ENCODE measurements at regions not wholly inside any gene's neighbourhood (a gene's known extent, or its start where the extent isn't known, plus 50 kb on each side); places are given as distances from the start of the nearest gene placed in this dataset.
"Not testable (repeated sequence)": the region's sequence is repeated elsewhere in the genome, so short reads cannot be mapped to it uniquely, and the experiment has no call there.

GRCh38 chr13:79973533-79973963 lies 367.4 kb downstream of the SPRY2 start:
- DNase-seq = no peak

DNA sequence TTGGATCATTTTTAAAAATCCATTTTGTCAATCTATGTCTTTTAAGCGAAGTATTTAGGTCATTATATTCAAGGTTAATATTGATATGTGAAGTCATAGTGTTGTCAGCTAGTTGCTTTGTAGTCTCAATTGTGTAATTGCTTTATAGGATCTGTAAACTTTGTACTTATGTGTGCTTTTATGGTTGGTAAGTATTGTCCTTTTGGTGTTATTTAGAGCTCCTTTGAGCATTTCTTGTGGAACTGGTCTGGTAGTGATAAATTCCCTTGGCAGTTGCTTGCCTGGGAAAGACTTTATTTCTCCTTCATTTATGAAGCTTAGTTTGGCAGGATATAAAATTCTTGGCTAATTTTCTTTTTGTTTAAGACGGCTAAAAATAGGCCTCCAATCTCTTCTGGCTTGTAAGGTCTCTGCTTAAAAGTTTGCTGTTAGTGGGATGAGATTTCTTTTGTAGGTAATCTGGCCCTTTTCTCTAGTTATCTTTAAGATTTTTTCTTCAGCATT lies 368.8 kb downstream of the SPRY2 start:
- no peak for DNase-seq

- no peak for DNase-seq
Measured at GRCh38 chr13:79966493-79966895, 374.4 kb downstream of the SPRY2 start.

DNA sequence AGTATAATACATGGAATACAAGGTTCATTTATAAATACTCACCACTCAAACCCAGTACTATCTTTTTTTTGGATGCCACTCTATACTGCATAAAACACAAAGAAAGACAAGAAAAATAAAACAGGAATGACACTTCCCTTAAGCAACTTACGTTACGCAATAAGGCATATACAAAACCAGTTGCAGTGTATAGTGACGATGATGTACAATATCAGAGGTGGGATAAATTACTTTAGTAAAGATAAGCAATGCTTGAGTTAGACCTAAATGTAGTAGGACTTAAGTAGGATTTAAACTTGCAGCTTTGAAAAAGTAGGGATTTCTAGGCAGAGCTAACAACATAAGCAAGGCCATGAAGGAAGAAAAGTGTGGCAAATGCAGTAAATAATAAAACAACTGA lies 374.9 kb downstream of the SPRY2 start:
- DNase-seq = no peak

- DNase-seq = no peak
Measured at GRCh38 chr13:79946556-79946955, 394.4 kb downstream of the SPRY2 start.

DNA sequence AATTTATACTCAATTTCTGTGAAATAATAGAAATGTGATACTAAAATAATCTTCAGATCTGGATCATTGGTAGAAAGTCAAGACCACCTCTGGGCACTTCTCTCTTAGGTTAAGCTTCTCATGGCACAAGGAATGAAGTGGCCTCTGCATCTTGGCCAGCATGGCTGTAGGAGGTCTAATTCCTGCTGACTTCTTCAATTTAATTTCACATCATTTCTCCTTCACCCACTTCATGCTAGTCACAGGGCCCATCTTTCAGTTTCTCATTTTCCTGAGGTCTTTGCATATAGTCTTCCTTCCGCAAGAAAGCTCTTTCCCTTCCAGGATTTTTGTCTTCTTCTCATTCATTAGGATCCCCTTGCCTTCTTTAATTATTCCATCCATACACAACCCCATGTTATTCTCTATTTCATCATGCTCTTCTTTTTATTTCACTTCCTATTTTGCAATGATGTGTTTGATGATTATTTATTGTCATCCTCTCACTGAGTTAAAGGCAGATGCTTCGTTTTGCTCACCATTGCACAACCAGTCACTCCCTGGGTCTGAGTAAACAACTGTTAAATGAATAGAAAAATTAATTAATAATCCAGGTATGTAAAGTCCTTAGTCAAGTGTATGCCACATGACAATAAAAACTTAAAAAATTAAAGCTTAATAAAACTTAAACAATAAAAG lies 397.4 kb downstream of the SPRY2 start:
- DNase-seq = no peak

- DNase-seq = no peak
Measured at GRCh38 chr13:79941752-79942151, 399.2 kb downstream of the SPRY2 start.

DNA sequence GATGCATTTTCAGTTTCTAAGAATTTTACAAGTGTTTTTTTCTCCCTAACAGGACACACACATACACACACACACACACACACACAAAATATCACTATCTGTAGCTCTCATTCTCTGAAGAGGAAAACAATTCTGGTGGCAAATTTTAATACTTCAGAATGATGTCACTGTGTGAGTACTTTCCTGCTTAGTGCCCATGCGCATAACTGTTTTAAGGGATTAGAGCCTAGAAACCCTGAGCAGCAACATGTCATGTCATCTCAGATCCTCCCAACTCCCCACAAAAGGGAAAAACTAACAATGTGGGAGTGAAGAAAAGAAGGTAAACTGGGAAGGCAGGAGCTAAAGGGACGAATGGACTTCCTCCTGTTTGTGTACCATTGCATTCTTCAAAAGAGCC lies 401.2 kb downstream of the SPRY2 start:
- DNase-seq = no peak

GRCh38 chr13:79937771-79938216 lies 403.1 kb downstream of the SPRY2 start:
- DNase-seq = no peak

DNA sequence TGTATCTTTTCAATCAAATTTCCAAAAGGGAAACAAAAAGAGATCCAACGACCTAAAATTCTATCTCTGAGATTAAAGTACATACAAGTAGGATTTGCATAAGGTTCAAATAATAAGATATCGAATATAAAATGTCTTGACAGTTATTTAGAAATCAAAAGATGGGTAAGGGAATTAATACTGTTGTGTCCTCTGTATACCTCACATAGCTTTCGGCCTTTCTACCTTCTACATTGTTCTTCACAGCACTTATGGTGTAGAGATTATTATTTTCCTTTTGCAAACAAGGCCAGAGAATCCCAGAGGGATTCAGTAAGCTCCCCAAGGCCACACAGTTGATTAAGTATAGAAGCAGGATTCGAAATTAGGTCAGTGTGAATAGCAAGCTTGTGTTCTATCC lies 403.6 kb downstream of the SPRY2 start:
- DNase-seq = no peak

DNA sequence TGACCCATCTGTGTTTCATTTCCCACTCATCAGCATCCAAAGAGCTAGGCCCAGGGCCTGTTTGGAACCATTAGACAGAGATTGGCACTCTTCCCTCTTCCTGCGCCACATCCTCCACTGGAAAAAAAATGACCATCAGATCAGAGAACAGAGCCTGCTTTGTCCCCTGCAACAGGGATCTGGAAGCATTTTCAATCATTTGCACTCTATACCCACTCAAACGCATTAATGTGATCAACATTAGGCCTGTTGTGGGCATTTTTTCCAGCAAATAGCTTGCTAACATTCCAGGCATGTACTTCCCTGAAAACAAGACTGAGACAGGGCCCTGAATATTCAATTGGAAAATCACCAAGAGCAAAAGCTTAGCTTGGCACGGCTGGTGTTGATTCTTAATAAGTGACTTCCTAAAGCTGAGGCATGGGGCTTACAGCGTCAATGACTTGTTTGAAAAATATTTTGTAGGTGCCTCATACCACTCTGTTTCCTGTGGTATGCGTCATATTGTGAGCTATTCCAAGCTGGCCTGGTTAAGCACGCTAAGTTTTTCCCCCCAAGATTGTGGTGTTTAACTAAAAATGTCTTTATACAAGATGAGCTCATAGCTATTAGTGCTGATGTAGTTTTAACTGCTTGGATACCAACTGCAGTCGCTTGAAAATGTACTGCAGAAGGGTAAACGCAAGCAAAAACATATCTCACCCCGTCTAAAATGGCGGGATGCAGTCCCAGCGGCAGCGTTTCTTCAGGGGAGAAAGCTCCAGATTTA lies 404.4 kb downstream of the SPRY2 start:
- no peak for DNase-seq

- no peak for DNase-seq
Measured at GRCh38 chr13:79935121-79935520, 405.8 kb downstream of the SPRY2 start.

- no peak for DNase-seq
Measured at GRCh38 chr13:79933389-79933788, 407.5 kb downstream of the SPRY2 start.

GRCh38 chr13:79932556-79932955 lies 408.4 kb downstream of the SPRY2 start:
- DNase-seq = no peak

DNA sequence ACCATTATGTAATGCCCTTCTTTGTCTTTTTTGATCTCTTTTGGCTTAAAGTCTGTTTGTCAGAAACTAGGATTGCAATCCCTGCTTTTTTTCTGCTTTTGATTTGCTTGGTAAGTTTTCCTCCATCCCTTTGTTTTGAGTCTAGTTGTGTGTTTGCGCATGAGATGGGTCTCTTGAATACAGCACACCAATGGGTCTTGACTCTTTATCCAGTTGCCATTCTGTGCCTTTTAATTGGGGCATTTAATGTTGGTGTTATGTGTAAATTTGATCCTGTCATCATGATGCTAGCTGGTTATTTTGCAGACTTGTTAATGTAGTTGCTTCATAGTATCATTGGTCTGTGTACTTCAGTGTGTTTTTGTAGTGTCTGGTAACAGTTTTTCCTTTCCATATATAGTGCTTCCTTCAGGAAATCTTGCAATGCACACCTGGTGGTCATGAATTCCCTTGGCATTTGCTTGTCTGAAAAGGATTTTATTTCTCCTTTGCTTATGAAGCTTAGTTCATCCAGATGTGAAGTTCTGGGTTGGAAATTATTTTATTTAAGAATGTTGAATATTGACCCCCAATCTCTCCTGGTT lies 416.9 kb downstream of the SPRY2 start:
- DNase-seq = not testable (repeated sequence)

GRCh38 chr13:79919091-79919490 lies 421.8 kb downstream of the SPRY2 start:
- DNase-seq = no peak

DNA sequence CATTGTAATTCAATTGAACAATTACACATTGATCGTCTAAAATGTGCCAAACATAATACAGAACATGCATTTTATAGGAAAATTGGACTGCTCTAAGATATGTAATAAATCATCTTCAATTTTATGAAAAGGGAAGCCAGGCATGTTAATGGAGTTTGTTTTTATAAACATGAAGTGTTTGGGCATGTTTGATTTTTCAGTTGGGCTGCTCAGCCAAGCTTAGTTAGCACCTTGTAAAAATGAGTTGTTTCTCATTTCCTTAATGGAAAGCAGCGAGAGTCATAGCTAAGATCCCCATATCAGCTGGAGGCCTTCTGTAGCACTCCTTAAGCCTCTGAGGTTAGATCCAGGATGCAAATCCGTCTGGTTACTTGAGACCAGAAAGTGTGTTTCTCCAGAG lies 422.3 kb downstream of the SPRY2 start:
- DNase-seq = no peak

DNA sequence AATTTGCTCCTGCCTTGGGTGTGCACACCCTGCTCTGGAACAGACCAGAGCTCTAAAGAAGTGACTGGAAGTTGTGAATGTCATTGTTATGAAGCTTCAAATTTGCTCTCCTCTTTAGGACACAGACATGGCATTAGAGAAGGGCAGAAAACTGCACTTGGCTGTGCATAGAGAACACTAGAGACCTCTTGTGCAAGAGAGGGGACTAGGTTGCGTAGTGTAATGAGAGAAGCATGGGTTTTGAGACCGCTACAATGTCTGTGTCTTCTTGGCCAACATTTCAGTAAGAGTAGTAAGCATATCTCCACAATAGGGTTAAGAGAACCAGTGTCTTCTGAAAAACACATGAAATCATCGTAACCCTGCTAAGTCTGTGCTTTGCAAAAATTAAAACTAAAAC lies 423.3 kb downstream of the SPRY2 start:
- no peak for DNase-seq

DNA sequence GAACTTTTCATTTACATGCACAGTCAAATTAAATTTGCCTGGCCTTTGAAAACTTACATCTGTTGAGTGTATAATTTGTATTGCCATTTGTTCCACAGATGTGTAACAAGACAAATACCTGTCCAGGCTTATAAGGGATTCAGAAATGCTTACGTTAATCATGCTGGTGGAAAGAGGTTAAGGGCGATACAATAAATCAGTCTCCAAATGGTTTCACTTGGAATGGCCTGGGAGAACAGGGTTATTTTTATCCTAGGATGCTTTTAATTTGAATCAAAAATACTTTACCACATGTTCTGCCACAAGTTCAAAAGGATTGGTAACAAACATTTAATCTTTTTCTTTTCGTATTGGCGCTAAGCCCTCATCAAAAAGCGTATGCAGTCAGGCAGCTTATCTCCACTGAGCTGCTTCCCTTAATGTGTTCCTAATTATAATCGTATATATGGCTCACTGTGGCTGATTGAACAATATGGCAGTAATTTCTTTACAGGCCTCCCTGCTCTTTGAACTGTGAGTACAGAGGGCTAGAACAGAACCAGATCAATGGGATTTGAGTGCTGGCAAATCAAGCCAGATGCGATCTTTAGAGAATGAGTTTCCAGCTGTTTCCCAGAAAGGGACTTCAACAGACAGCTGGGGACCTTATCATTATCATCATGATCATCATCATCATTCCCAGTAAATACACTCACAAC lies 425.7 kb downstream of the SPRY2 start:
- DNase-seq = no peak

DNA sequence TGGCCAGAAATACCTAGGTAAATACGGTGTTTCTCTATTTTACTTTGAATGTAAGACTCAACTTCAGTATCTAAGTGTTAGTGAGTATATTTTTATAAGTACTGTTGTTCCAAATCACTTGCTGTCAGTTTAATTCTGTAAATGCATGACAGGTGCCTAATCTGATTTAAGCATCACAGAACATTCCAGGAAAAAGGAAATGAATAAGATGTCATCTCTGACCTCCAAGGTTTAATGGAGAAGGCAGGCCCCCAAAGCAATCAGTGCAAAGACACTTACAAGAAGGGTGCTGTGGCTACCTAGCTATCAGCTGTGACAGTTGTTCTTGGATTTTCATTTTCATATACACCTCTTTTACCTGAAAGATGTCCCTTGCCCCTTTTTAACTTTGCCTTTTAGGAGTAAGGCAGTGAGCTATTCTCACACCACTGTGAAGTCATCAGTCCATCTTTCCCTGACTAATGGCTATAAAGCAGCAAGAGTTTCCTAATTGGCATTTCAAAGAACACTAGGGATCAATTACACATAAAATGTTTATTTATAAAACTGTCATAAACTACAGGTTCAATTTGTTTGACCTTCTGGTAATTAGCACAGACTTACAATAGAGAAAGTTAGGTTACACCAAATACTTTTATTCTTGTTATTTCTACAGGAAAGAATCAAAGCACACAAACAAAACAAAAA lies 427.6 kb downstream of the SPRY2 start:
- DNase-seq = no peak

DNA sequence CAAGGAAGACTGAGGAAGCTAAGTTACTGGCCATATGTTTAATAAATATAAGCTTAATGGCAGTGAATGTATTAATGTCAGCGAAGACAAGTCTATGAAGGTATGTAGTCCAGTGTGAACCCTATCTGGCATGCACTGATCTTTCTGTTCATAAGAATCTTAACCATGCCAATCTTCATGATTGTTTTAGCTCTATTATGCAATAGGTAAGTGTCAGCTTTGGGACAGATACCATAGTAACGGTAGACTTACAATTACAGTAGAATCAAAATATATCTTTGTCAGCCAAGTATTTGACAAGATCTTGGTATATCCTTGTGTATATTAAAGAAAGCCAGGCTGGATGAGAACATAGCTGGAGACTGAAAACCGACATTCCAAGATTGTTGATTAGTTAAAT lies 428.5 kb downstream of the SPRY2 start:
- DNase-seq = no peak

DNA sequence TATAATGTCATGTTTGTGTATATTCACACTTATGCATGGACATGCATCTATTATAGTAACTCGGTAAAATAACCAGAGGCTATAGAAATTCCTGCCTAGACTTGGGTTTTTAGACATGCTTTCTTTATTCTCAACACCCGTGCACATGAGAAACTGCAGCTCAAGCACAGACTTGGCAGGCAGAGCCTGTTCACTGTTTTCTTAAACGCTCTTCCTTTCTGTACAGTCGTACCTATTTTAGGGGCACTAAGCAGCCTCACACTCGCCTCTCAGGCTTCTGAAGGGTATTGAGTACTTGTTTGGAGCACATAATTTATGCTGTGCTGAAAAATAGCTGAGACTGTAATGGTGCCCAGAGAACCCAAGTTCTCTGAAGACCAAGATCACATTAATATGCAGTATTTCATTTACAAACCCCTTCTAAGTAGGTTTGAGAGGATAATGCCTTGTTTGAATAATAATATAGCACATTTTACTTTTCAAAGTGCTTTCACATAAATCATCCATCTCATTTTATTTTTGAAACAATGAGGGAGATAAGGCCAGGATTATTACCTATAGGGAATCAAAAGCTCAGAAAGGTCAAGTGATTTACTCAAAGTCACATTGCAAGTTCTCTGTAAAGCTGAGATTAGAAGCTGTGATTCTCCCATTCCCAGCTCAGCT lies 429.9 kb downstream of the SPRY2 start:
- no peak for DNase-seq

Data from NCI-H2081 treated with DMSO at 0.1 percent for 48 hours (cell line).